ENCODE measurements at regions not wholly inside any gene's neighbourhood (a gene's known extent, or its start where the extent isn't known, plus 50 kb on each side); places are given as distances from the start of the nearest gene placed in this dataset.

DNA sequence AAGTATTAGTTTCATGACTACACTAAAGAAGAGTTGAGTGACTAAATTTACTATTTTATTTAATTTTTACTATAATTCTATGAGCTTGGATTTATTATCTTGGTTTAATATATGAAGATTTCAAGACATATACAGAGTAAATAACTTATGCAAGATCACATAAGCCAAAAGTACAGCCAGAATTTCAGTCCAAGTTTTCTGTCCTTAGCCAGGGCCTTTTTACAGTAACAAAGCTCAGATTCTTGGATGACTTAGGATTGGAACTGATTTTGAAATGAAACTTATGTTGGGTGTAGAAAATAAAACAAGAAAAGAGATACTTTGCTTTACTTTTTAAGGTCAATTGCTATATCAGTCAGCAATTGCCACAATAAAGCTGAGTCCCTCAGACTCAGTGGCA lies 170.3 kb downstream of the MARCHF11 start:
- no peak overlapping the region for H2BK5ac ChIP-seq (ENCODE audit: insufficient read length, low read length)
- no peaks in the 10 kb centered on the region for H3K4me1 ChIP-seq (ENCODE audit: insufficient read depth, low read length)
- no peak overlapping the region for H3K14ac ChIP-seq (ENCODE audit: insufficient read depth, low read length)
- Mint-ChIP-seq H3K36me3 (ENCODE audit: insufficient read depth in 1 of 3, low read depth in 3 of 3) (peaks cover 1 to 11% (median 2%) of the 10 kb centered on the region in 3 experiments; a peak in 3 of 7 replicates), H3K4me1 (0 out of 4 replicates have a peak, but pooled peaks cover 0 to 2% of the 10 kb centered on the region in 2 experiments), H3K4me3 (no peak overlapping the region), H3K9me3 (peaks cover 10 to 17% of the 10 kb centered on the region in 2 experiments; a peak in 4 of 5 replicates), H3K27me3 (ENCODE audit: low read depth) (no peaks in the 10 kb centered on the region), H3K27ac (no peak overlapping the region)
- no peak overlapping the region for H4K8ac ChIP-seq (replicated peaks; ENCODE audit: insufficient read length, low read depth, low read length)
- no peak overlapping the region for H3K27ac ChIP-seq (ENCODE audit: insufficient read length, low read depth, low read length)
- H2AK5ac ChIP-seq (ENCODE audit: insufficient read length, low read length), result no peak overlapping the region
- H3K4me2 ChIP-seq (ENCODE audit: insufficient read depth, insufficient read length, low read length), result no peak overlapping the region
- no peak overlapping the region for H4K5ac ChIP-seq (ENCODE audit: insufficient read length, low read depth, low read length)
- no peak overlapping the region for H2BK15ac ChIP-seq (ENCODE audit: low read depth, low read length)
- H3K79me2 ChIP-seq (ENCODE audit: insufficient read depth, low read length), result no peaks in the 10 kb centered on the region
- DNase-seq, result no peak
- H3K23me2 ChIP-seq (ENCODE audit: insufficient read length, low read depth, low read length, poor library complexity, severe bottlenecking), result no peaks in the 10 kb centered on the region
- H2BK20ac ChIP-seq (ENCODE audit: low read depth, low read length, poor library complexity, severe bottlenecking), result no peak overlapping the region
- H3K9ac ChIP-seq (ENCODE audit: extremely low read depth, insufficient read length, low read length), result no peak overlapping the region
- H3K79me1 ChIP-seq (ENCODE audit: insufficient read depth, low read depth, low read length, poor library complexity, severe bottlenecking), result no peaks in the 10 kb centered on the region
- no peak overlapping the region for H4K91ac ChIP-seq (ENCODE audit: insufficient read length, low read depth, low read length)
- H3K27me3 ChIP-seq (ENCODE audit: insufficient read depth, low read length), result no peaks in the 10 kb centered on the region
- no peak overlapping the region for H2BK120ac ChIP-seq (ENCODE audit: low read depth, low read length, poor library complexity, severe bottlenecking)
- no peaks in the 10 kb centered on the region for H4K20me1 ChIP-seq (ENCODE audit: control insufficient read depth, insufficient read depth, insufficient read length)
- H3K9me3 ChIP-seq (ENCODE audit: control insufficient read depth, low read depth, low read length), result peaks cover 10% of the 10 kb centered on the region
- H3K23ac ChIP-seq (ENCODE audit: insufficient read length, low read depth, low read length), result no peak overlapping the region
- H3T11ph ChIP-seq (ENCODE audit: low read length), result no peak overlapping the region
- H3K4ac ChIP-seq (ENCODE audit: low read depth, low read length), result no peak overlapping the region
- no peak overlapping the region for H3K56ac ChIP-seq (ENCODE audit: insufficient read length, low read depth, low read length)
- TF ChIP-seq, protein P1, sequence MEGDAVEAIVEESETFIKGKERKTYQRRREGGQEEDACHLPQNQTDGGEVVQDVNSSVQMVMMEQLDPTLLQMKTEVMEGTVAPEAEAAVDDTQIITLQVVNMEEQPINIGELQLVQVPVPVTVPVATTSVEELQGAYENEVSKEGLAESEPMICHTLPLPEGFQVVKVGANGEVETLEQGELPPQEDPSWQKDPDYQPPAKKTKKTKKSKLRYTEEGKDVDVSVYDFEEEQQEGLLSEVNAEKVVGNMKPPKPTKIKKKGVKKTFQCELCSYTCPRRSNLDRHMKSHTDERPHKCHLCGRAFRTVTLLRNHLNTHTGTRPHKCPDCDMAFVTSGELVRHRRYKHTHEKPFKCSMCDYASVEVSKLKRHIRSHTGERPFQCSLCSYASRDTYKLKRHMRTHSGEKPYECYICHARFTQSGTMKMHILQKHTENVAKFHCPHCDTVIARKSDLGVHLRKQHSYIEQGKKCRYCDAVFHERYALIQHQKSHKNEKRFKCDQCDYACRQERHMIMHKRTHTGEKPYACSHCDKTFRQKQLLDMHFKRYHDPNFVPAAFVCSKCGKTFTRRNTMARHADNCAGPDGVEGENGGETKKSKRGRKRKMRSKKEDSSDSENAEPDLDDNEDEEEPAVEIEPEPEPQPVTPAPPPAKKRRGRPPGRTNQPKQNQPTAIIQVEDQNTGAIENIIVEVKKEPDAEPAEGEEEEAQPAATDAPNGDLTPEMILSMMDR (conservative IDR thresholded peaks at IDR 0.05), result no peak
- no peak overlapping the region for H3K18ac ChIP-seq (ENCODE audit: insufficient read length, low read depth, low read length)
- no peak overlapping the region for H2AFZ ChIP-seq (ENCODE audit: low read length)
- no peak overlapping the region for H2BK12ac ChIP-seq (ENCODE audit: insufficient read length, low read depth, low read length)

Data from H9 (cell line).